Ectodermal cell (in vitro differentiated cells): ENCODE measurements at regions not wholly inside any gene's neighbourhood (a gene's known extent, or its start where the extent isn't known, plus 50 kb on each side); places are given as distances from the start of the nearest gene placed in this dataset.

Source experiments
- H3K27ac ChIP-seq: 2 replicates; pipeline ENCODE4 v1.7.0; 2013; ENCODE audit warnings: mild to moderate bottlenecking, low read depth, low read length; ENCODE audit not compliant: insufficient read depth, poor library complexity, severe bottlenecking
- H3K27me3 ChIP-seq: 2 replicates; pipeline ENCODE4 v1.7.0; 2013; ENCODE audit warnings: mild to moderate bottlenecking, low read length; ENCODE audit not compliant: insufficient read depth, control insufficient read depth, poor library complexity, severe bottlenecking
- H3K36me3 ChIP-seq: one replicate; pipeline ENCODE4 v1.7.0; 2013; ENCODE audit warnings: low read length; ENCODE audit not compliant: control insufficient read depth, insufficient read depth
- H3K4me1 ChIP-seq: one replicate; pipeline ENCODE4 v1.7.0; 2013; ENCODE audit warnings: low read length; ENCODE audit not compliant: control insufficient read depth, insufficient read depth
- H3K4me3 ChIP-seq: 2 replicates; pipeline ENCODE4 v1.7.0; 2013; ENCODE audit warnings: low read depth, low read length, control low read depth; ENCODE audit not compliant: insufficient read depth
- H3K9me3 ChIP-seq: 2 replicates; pipeline ENCODE4 v1.7.0; 2013; ENCODE audit warnings: mild to moderate bottlenecking, low read length, moderate library complexity; ENCODE audit not compliant: control insufficient read depth
- WGBS, 2 experiments: methylation state at CpG; one replicate each; pipeline ENCODE4 v1.1.7; 2013; ENCODE audit warnings: missing lambda C conversion rate in 2 of 2; 5-methylcytosine and 5-hydroxymethylcytosine counted together

- Histone ChIP-seq H3K27ac (no peak overlapping the region), H3K36me3 (no peaks in the 10 kb centered on the region)
Measured at GRCh38 chr17:73694491-73694890, 50.2 kb upstream of the SDK2 start.

GRCh38 chr17:73695035-73695738, 50.9 kb upstream of the SDK2 start:
- H3K27me3 ChIP-seq: peaks cover 3% of the 10 kb centered on the region
- H3K4me1 ChIP-seq: peaks cover 12% of the 10 kb centered on the region
- H3K9me3 ChIP-seq: no peaks in the 10 kb centered on the region
- no peak overlapping the region for H3K4me3 ChIP-seq
- H3K36me3 ChIP-seq: no peaks in the 10 kb centered on the region
- WGBS, 2 experiments: 85% methylated on average over 2 of the region's 2 CpGs
- H3K27ac ChIP-seq: no peak overlapping the region

More at GRCh38 chr17:73694491-73694890, 50.2 kb upstream of the SDK2 start:
- no peaks in the 10 kb centered on the region for H3K9me3 ChIP-seq
- peaks cover 12% of the 10 kb centered on the region for H3K4me1 ChIP-seq
- no peak overlapping the region for H3K4me3 ChIP-seq
- H3K27me3 ChIP-seq: peaks cover 3% of the 10 kb centered on the region
- 63 to 70% methylated on average over 2 of the region's 2 CpGs for WGBS, 2 experiments

DNA sequence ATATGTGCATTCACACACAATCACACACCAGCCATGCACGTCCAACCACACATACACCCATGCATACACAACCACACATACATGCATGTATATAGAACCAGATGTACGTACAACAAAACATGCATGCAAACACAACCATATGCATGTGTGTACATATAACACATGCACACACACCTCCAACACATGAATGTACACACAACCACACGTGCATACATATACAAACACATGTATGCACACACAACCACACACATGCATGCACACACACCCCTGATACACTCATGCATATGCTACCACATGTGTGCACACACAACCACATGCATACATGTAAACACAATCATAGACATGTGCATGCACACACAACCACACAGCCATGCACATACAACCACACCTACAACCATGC, 52.0 kb upstream of the SDK2 start:
- Histone ChIP-seq H3K36me3 (no peaks in the 10 kb centered on the region), H3K27me3 (peaks cover 3% of the 10 kb centered on the region), H3K4me1 (peaks cover 12% of the 10 kb centered on the region), H3K9me3 (no peaks in the 10 kb centered on the region), H3K27ac (no peak overlapping the region), H3K4me3 (no peak overlapping the region)
- WGBS, 2 experiments: 89 to 91% methylated on average over 3 of the region's 3 CpGs

- Histone ChIP-seq H3K36me3 (no peaks in the 10 kb centered on the region), H3K27ac (no peak overlapping the region), H3K27me3 (peaks cover 3% of the 10 kb centered on the region), H3K4me1 (peaks cover 9% of the 10 kb centered on the region), H3K4me3 (no peak overlapping the region), H3K9me3 (no peaks in the 10 kb centered on the region)
- WGBS, 2 experiments: 66 to 67% methylated on average over 4 to 5 of the region's 5 CpGs
Measured at GRCh38 chr17:73697872-73698271, 53.6 kb upstream of the SDK2 start.

- no peaks in the 10 kb centered on the region for H3K36me3 ChIP-seq
- H3K4me3 ChIP-seq: no peak overlapping the region
- no peak overlapping the region for H3K27ac ChIP-seq
- 91% methylated on average over 5 of the region's 5 CpGs for WGBS, 2 experiments
- no peaks in the 10 kb centered on the region for H3K9me3 ChIP-seq
- H3K4me1 ChIP-seq: no peaks in the 10 kb centered on the region
- H3K27me3 ChIP-seq: peaks cover 3% of the 10 kb centered on the region
Measured at GRCh38 chr17:73698966-73699365, 54.7 kb upstream of the SDK2 start.

GRCh38 chr17:73701701-73702100, 57.5 kb upstream of the SDK2 start:
- no peak overlapping the region for H3K27ac ChIP-seq
- 95% methylated on average over 8 of the region's 8 CpGs for WGBS, 2 experiments
- H3K4me1 ChIP-seq: no peaks in the 10 kb centered on the region
- no peaks in the 10 kb centered on the region for H3K36me3 ChIP-seq
- H3K9me3 ChIP-seq: no peaks in the 10 kb centered on the region
- no peak overlapping the region for H3K4me3 ChIP-seq
- peaks cover 3% of the 10 kb centered on the region for H3K27me3 ChIP-seq

DNA sequence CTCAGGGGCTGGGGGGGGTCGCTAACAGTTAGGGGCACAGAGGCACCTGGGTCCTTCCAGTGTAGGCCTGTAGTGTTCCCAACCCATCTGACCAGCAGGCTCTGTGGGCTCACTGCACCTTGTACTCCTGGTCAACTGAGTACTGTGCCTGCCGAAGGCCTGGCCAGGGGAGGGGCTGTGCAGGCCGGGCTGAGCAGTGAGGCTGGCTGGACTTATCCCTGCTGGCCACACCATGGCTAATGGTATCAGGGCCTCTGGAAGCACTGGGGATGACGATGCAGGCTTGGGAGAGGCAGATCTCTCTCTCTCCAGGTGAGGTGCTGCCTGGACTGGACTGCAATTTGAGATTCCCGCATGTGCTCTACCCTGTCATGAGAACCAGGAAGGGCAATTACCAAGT, 58.9 kb upstream of the SDK2 start:
- no peak overlapping the region for H3K27ac ChIP-seq
- 81 to 85% methylated on average over 5 of the region's 5 CpGs for WGBS, 2 experiments
- H3K27me3 ChIP-seq: peaks cover 3% of the 10 kb centered on the region
- H3K9me3 ChIP-seq: no peaks in the 10 kb centered on the region
- H3K4me1 ChIP-seq: no peaks in the 10 kb centered on the region
- H3K36me3 ChIP-seq: no peaks in the 10 kb centered on the region
- H3K4me3 ChIP-seq: no peak overlapping the region

DNA sequence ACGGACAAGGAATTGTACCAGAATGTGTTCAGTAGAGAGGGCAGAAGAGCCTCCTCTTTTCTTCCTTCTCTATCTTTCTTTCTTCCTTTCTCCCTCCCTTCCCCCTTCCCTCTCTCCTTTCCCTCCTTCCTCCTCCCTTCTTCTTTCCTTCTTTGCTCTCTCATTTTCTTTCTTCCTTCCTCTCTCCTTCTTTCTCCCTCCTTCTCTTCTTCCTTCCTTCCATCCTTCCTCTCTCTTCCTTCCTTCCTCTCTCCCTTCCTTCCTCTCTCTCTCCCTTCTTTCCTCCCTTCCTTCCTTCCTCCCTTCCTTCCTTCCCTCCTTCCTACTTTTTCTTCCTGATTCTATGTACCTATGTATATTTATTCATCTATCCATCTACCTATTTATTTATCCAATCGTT, 59.7 kb upstream of the SDK2 start:
- H3K27ac ChIP-seq: no peak overlapping the region
- no peaks in the 10 kb centered on the region for H3K4me1 ChIP-seq
- H3K27me3 ChIP-seq: no peaks in the 10 kb centered on the region
- H3K9me3 ChIP-seq: no peaks in the 10 kb centered on the region
- no peak overlapping the region for H3K4me3 ChIP-seq
- H3K36me3 ChIP-seq: no peaks in the 10 kb centered on the region
- 88% methylated on average over 2 of the region's 2 CpGs for WGBS, 2 experiments

- 86 to 87% methylated on average over 6 to 7 of the region's 7 CpGs for WGBS, 2 experiments
- Histone ChIP-seq H3K27me3 (no peaks in the 10 kb centered on the region), H3K27ac (no peak overlapping the region), H3K4me3 (no peak overlapping the region), H3K36me3 (no peaks in the 10 kb centered on the region), H3K4me1 (no peaks in the 10 kb centered on the region), H3K9me3 (no peaks in the 10 kb centered on the region)
Measured at GRCh38 chr17:73705594-73705993, 61.3 kb upstream of the SDK2 start.

GRCh38 chr17:73706428-73706827, 62.2 kb upstream of the SDK2 start:
- Histone ChIP-seq H3K9me3 (no peaks in the 10 kb centered on the region), H3K4me1 (no peaks in the 10 kb centered on the region), H3K27ac (no peak overlapping the region), H3K27me3 (no peaks in the 10 kb centered on the region), H3K4me3 (no peak overlapping the region), H3K36me3 (no peaks in the 10 kb centered on the region)
- WGBS, 2 experiments: 87 to 88% methylated on average over 12 of the region's 12 CpGs

- Histone ChIP-seq H3K27ac (no peak overlapping the region), H3K4me3 (no peak overlapping the region), H3K36me3 (no peaks in the 10 kb centered on the region), H3K9me3 (no peaks in the 10 kb centered on the region), H3K27me3 (no peaks in the 10 kb centered on the region), H3K4me1 (no peaks in the 10 kb centered on the region)
- WGBS, 2 experiments: 87 to 90% methylated on average over 9 of the region's 9 CpGs
Measured at GRCh38 chr17:73706858-73707257, 62.6 kb upstream of the SDK2 start.
